Spleen (tissue), 7 donors: ENCODE measurements at regions not wholly inside any gene's neighbourhood (a gene's known extent, or its start where the extent isn't known, plus 50 kb on each side); places are given as distances from the start of the nearest gene placed in this dataset.

Experiments used
- CTCF ChIP-seq, 11 experiments: fragments of 200-600 bp in 7 of 11; fragments of 450-650 bp in 4 of 11; sonication (generic) in 4 of 11; IDR thresholded peaks in 8 of 11; conservative IDR thresholded peaks in 3 of 11; 1 replicate in 7 of 11; 2 replicates in 4 of 11; pipeline versions ENCODE4 v1.4.0 to v1.8.0; 2016 to 2021; ENCODE audit warnings: antibody characterized with exemption in 11 of 11, inconsistent platforms in 4 of 11, mild to moderate bottlenecking in 1 of 11
- POLR2AphosphoS5 ChIP-seq, 3 donors: sonication (generic); formaldehyde crosslinking; IDR thresholded peaks; one replicate each; pipeline ENCODE4 v1.5.1; 2017; ENCODE audit warnings: antibody characterized with exemption in 3 of 3
- donor health status: DM: no; HTN: no; CAD: no; lungs with moderate emphysema.
- donor health status: DM: no; HTN: no; CAD: no.
- donor health status: DM: no; HTN: no; CAD: no.

- TF ChIP-seq CTCF (IDR thresholded peaks at IDR 0.05 in 8 of 11, conservative IDR thresholded peaks at IDR 0.05 in 3 of 11) (no peak), POLR2AphosphoS5 (IDR thresholded peaks at IDR 0.05) (no peak)
These were observed 183.4 kb upstream of the SNX7 start for GRCh38 chr1:98478121-98478520.
